ENCODE measurements at regions not wholly inside any gene's neighbourhood (a gene's known extent, or its start where the extent isn't known, plus 50 kb on each side); places are given as distances from the start of the nearest gene placed in this dataset.
A peak's percentile ranks its signal among the peaks of the same experiment; 100 is the strongest.

DNA sequence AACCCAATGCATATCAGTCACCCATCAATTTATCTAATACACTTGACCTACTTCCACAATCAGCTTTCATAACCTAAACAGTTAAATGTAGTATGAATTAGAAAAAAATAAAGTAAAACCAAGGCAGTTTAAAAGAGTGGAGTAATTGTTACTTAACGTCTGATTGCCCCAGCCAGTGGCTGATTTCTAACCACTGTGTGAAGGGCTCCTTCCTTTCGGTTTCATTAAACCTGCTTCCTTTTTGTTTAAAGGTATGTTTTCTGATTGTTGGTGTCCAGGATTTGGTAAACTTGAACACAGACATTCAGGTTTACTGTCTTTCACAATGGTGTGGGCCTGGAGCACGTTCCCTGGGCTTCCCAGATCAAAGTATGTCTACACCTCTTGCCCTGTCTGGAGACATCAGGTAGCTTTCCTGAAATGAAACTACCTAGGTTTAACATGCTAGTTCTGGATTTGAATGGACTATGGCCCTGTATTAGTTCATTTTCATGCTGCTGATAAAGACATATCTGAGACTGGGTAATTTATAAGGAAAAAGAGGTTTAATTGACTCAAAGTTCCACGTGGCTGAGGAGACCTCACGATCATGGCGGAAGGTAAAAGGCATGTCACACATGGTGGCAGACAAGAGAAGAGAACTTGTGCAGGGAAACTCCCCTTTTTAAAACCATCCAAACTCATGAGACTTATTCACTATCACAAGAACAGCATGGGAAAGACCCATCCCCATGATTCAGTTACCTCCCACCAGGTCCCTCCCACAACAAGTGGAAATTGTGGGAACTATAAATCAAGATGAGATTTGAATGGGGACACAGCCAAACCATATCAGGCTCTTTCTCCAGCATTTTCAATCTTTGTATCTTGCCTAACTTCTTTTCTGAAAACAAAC, 605.2 kb upstream of the ID2 start:
- DNase-seq: peak; percentile 41

DNA sequence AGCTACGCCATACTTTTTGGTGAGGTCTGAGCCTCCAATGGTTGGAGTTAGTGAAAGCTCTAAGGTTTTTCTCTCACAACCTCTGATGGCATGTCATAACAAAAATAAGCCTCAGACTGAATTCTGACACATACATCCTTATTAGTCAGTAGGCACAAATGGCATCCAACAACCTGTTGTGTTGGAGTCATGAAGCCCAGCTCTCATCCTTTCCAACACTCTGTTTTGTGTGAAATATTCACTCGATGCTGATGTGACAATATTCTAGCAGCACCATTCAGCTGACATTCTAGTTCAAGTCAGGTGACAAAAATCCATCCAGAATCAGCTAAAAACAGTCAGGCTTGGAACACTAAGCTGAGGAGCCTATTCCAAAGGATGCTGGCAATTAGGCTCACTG, 603.2 kb upstream of the ID2 start:
- DNase-seq: no peak

DNA sequence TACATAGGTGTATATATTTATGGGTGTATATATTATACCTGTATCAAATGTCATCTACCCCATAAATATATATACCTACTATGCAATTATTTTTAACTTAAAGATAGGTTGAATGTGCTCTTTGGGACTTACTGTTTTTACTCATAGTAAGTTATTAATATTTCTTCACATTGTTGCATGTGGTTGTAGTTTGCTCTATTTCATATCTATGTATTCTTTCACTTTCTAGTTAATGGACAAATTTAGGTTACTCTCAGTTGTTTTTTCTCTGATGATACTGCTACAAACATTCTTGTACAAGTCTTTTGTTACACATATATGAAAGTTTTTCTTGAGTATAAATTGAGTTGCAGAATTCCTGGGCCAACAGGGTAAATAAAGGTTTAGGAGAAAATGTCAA, 601.8 kb upstream of the ID2 start:
- DNase-seq: no peak

DNA sequence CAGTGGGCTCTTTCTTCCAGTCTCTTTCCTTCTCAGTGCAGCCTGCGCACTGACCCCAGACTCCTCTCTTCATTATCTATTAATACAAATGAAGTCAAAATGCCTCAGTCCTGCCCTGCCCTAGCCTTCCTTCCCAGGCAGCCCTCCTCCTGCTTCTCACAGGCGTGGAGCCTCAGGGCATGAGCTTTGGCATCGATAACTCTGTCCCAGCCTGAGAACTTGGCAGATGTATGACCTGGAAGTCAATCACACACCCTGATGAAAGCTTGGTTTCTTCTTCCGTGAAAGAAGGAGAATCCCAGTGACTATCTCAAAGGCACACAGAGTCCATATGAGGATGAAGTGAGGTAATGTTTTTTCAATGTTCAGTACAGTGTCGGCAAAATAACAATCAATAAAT, 600.7 kb upstream of the ID2 start:
- DNase-seq: no peak

DNA sequence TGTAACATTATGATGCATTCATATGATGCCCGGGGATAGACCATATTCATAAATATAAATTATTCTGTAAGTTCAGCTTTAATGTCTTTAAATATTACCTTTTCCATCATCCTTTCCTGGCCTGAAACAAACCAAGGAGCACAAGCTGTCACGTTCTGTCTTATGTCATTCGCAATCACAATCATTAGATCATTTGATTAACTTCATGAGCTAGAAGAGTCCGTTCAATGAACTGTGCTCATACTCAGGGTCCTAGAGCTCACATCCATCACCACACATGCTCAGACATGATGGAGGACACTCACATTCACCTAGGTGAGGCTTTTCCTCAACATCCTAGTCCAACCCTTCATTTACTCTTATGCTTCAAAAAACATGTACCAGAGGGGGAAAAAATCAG, 599.0 kb upstream of the ID2 start:
- no peak for DNase-seq

DNA sequence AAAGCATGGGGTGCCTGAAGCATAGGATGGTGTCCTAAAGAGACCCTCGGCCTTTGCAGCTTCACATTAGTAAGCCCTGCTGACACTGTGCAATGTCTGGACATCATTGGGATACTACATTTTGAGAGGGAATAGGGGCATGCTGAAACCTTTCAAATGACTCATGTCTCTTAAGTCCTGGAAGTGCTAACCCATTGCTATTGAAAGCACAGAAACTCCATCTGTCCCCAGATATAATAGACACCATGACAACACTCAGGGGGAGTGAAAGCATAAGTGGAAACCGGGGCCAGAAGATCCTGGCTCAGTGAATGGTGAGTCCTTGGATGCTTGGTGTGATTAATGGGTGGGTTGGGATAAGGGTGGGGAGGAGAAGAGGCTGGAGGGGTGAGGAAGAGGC, 595.5 kb upstream of the ID2 start:
- DNase-seq: no peak

DNA sequence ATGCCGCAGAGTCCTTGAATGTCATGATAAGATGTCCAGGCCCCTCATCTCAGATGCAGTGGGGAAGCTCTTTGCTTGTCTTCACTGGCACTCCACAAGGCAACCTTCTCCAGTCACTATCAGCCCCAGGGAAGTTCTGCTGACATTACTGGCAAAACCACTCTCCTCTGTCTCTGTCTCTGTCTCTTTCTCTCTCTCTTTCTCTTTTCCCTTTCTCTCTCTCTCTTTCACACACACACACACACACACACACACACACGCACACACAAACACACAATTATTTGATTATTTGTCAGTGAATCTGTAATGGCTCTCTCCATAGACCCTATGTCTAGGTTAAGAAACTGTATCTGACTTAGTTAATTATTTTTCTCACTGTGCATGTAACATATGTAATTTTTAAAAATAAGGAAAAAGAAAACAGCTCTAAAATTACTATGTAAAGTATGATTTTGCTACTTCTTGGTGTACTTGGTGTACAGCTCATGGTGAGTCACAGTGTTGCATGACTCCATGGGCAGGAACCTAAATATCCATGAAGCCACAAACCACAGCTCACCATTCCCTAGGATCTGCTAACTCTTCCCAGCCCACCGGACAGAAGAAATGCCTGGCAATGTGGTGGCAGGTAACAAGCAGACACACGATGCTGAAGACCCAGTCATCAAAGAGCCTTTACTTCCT, 594.9 kb upstream of the ID2 start:
- no peak for DNase-seq

DNA sequence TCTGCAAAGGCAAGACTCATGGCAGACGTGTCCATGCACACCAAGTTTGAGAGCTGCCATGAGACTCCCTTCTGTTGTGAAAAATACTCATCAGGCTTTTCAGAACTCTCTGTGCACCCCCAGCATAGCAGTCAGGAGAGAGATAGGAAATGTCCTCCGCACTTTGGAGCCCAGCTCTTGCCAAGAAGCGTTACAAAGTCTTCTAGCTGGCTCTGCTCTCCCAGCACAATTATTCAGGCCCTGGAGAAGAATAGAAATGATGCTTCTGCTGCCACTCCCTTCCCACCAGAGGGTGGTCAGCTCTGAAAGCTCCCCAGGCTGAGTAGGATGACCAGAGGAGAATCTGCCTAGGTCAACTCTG, 594.4 kb upstream of the ID2 start:
- no peak for DNase-seq

DNA sequence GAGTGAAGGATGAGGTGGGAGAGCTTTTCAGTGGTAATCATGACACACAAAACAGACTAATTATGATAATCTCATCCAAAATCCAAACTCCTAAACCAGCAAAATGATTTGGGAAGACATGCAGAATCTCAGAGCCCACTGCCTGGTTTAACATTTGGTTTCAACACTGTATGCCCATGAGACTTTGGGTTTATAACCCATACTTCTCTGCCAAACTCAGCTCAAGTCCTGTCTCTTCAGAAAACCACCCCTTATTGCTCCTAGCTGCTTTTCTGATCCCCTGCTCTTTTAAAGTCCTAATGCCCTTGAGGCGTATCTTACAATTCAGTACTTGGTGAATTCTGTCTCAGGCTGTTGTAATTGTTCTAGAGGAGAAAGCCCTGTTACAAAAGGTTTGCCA, 593.0 kb upstream of the ID2 start:
- no peak for DNase-seq

DNA sequence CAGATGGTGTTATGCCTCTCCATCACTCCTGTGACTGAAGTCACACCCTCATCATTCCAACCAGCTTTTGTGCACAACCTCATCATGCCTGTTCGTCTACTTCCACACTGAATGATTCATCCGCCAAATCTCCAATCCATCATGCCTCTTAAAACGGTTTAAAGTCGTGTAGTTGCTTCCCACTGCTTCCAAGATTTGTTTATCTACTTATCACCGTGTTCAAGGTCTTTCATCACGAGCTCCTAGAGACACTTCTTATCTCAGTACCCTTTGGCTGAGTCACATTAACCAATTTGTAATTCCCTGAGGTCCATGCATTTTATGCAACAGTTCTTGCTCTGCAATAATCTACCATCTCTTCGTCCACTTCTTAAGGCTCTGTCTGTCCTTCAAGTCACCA, 592.3 kb upstream of the ID2 start:
- no peak for DNase-seq

DNA sequence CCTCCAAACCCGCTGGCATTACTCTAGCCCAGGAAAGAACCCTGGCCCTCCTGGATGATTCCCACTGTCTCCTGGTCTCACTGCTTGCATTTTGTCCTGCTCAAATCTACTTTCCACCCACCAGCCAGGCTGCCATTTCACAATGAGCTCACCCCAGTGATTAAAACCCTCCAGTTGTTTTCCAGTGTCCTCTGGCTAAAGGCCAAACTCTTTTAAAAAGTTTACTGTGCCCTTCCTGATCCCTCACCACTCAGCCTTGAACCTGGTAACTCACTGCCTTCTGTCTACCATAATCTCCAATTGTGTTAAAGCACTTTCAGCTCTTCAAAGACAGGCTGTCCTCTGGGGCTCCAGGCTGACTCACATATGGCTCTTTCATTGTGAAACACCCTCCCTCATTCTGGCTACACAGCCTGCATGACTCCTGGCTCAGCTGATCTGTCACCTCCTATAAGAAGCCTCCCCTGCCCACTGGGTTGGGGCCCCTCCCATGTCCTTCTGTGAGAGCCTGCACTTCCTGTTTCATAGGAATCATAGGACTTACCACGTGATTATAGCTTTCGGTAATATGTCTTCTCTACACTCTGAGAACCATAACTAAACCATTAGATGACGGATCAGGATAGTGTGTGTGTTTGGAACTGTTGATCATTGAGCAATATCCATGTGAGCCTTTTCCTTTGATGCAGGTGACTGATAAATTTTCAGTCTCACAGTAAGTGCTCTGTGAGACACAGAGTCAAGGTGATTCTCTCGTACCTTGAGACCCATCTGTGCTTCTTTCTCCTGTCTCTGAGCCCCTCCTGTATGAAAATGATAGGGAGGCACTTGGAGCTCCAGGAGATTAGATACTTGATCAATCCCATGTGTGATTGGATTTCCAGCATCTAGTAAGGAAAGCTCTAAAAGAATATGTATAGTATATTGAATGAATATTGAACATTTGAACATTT, 590.8 kb upstream of the ID2 start:
- DNase-seq: peak; percentile 100

DNA sequence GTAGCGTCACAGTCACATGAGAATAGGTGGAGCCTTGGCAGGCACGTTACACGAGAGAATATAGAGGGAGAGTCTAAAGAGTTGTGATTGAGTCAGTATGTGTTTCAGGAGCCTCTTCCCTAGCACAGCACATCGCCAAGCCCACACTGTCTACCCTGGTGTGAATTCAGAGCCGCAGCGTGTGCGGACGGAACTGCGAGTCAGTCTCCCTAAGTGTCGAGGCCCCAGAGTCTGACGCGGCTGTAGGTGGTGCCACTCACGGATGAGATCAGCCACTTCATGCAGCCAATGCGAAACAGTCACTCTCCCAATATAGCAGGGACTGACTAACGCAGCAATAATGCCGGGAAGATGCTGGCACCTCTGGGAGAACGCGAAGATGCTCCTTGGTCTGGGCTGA, 587.3 kb upstream of the ID2 start:
- DNase-seq: no peak

DNA sequence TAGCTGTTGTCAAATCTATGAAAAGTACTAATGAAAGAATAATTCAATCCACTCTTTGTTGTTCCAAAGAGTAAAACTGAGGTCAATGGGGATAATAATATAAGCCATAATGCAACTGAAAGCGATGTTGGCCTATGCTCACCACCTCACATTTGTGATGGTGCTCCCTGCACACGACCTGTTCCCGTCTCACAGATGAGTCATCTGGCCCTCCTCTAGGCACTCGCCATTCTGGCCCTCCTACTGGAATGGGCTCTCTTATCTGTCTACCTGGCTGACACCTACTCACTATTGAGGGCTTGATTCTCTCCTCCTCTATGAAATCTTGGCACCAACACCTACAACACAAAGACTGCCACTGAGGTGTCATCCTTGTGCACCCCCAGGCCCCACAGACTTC, 585.9 kb upstream of the ID2 start:
- no peak for DNase-seq

DNA sequence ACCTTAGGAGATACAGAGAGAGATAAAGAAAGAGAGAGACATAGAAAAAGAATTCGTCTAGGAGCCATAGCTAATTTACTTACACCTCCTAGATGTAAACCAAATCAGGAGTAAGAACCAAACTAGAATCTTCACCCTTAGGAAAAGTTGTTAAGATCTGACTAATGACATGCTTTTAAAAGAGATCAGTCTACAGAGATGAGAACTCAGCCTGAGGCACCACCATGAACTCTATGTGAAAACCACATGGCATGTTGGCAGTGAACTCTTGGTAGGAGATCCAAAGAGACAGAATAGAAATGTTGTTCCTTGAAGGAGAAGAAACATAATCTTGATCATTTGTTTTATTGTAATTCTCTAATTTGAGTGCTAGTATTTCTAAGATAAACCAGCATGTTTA, 585.4 kb upstream of the ID2 start:
- no peak for DNase-seq

DNA sequence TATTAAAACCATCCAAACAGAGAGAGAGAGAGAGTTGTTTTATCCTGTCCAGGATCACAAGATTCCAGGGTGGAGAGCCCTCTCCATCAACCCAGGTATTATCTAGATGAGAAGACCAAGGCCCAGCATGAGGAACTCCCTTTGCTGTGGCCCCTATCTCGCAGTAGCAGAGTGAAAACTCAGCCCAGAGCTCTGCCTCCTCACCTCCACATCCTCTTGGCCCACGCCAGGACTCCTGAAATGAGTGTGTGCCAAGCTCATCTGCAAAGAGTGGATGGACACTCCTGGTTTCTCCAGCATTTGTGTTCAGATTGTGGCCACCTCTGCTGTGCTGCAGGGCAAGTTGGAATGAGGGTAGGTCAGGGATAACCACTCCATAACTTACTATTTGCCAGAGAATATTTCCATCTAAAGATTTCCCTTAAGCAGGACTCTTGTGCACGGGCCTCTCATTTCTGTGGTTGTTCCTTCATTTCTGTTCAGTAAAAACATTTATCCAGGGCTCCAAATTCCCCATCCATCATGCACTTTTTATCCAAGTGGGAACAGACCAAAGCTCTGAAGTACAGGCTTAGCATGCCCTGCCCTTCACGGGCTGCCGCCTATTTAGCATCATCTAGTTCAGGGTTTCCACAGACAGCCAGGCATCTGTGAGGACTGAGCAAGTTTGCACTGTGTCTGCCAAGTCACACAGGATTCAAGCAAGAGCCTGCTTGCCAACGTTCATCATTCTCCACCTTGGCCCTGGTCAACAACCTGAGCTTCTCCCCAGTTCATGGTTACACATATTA, 583.2 kb upstream of the ID2 start:
- DNase-seq: no peak

DNA sequence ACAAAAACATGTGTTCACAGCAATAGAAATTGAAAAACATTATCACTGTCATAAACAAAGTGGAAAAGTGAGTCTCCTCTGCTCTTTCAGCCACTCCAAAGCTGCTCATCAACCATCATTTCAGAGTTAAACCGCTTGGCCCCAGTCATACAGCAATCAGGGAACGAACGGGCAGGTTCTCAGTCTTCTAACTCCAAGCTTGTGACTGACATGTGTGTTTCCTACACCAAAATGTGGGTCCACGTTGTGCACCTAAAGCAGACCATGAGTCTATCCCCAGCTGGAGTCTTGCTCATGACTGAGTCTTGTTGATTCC, 582.6 kb upstream of the ID2 start:
- no peak for DNase-seq

DNA sequence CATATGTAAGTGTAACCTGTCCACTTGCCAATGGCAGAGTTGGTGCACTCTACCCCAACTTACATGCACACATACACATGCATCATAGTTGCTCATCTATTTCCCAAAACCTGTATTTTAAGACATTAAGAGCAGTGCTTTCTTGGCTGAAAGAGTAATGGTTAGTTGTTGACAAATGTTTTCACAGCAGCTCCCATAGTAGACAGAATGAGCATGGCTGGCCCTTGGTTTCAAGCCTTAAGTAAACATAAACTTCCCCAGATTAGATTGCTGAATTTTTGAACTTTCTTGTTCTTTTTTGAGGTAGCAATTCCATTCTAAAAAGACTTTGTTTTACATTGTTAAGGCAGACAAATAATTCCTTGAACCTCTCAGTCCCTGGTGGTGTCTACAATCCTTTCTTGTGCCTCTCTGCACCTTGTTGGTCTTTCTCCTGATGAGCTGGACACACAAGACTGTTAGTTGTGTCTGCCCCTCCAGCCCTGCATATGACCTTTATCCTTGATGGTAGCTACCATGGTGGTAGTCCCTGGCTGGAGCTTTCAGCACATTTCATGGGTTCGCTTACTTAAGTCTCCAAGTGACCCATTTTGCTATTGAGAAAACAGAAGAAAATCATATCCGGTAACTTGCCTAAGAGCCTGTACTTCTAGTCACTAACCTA, 580.1 kb upstream of the ID2 start:
- no peak for DNase-seq

DNA sequence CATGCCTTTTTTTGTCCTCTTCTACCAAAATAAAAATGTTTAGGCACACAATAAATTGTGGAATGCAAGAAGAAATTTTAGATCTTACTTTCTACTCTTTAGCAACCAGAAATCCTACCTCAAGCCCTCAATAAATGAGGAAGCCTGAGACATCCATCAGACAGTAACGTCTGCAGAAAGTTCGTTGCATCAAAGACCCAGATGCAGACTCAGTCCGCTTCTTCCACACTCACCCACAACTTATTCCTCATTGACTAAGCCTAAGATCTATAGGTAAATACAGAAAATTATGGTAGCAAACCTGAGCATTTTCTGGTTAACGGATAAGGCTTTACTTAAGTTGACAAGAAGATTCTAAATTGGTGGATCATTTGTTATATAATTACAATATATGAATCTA, 579.4 kb upstream of the ID2 start:
- no peak for DNase-seq

DNA sequence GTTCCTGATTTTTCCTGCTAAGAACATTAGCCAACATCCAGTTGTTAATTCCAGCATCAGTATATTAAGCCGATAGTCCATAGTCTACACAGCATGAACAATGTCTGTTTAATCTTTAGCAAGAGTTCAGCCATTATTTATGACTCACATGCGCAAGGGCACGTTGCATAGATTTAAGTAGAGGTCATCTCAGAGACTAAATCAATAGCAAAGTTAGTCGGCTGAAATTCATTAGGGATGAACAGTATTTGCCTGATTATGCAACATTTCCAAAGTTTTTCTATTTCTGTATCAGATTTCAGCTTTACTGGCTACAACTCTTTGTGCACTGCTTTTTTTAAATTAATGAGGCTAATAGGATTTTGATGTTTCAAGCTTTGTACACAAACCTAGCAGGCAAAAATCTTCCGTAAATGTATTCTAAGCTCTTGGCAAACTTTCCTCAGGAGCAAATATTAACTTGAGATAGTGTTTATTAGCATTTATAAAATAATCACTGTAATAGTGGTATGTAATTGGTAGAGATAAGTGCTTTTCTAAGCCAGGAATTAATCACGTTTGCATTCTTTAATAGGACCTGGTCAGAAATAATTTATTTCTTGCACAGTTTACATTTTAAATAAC, 578.7 kb upstream of the ID2 start:
- DNase-seq: no peak

DNA sequence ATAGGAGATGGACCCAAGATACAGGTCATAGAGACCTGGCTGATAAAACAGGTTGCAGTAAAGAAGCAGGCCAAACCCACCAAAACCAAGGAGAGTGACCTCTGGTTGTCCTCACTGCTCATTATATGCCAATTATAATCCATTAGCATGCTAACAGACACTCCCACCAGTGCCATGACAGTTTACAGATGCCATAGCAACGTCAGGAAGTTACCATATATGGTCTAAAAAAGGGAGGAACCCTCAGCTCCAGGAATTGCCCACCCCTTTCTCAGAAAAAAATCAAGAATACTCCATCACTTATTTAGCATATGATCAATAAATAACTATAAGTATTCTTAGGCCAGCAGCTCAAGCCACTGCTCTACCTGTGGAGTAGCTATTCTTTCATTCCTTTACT, 574.7 kb upstream of the ID2 start:
- DNase-seq: no peak

DNA sequence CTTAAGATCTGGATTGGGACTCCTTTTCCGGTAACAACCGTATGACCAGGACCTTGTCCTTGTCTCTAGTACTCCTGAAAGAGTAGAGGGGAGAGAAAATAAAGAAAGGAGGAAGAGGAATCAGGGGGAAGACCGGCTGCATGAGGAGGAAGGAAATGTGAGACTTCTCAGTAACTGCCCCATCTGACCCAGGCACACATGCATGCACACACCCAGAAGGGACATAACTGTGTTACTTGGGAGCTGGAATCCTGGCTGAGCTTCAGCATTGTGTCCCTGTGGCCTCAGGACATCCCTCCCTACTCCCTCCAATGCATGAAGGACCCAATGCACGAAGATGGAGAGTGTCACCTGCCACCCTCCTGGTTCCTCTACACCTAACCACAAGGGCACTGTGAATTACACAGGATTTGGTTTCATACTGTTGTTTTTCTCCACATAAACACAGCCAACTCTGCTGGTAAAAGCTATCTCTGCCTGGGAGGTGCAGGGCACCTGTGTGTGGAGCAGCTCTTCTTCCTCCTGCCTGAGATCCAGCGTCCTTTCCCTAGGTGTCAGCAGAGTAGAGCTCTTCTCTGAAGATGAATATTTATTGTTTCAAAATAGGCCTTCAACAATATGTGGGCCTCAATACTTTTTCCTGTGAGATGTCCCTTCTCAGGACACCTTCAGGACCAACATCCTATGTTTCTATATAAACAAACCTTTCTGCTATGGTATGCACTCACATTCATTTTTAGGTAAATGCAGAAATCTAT, 574.1 kb upstream of the ID2 start:
- no peak for DNase-seq
